CD14-positive monocyte (primary cell): ENCODE measurements at regions not wholly inside any gene's neighbourhood (a gene's known extent, or its start where the extent isn't known, plus 50 kb on each side); places are given as distances from the start of the nearest gene placed in this dataset.

Source experiments
- DNase-seq, 3 donors: peaks; one replicate each; pipeline ENCODE4 v3.0.0-alpha.2; 2011 to 2022
- H2AFZ ChIP-seq: 2 replicates; pipeline ENCODE4 v1.6.0; 2012; ENCODE audit warnings: mild to moderate bottlenecking, low read depth, low read length, inconsistent platforms; ENCODE audit not compliant: insufficient read depth, poor library complexity, severe bottlenecking
- H3K27ac ChIP-seq, 2 donors: 1 replicate in 1 of 2; 2 replicates in 1 of 2; pipeline ENCODE4 v1.5.1; 2012 to 2013; ENCODE audit warnings: low read length in 2 of 2, control low read depth in 1 of 2, inconsistent platforms in 1 of 2, low read depth in 1 of 2, mild to moderate bottlenecking in 1 of 2
- H3K27me3 ChIP-seq, 2 donors: one replicate each; pipeline versions ENCODE4 v1.6.0 to v1.6.1; 2011 to 2013; ENCODE audit warnings: low read length in 2 of 2; ENCODE audit not compliant: control insufficient read depth in 2 of 2, insufficient read depth in 2 of 2
- H3K36me3 ChIP-seq, 2 donors: replicated peaks in 1 of 2; 1 replicate in 1 of 2; 2 replicates in 1 of 2; pipeline versions ENCODE4 v1.5.1 to v1.6.1; 2012 to 2013; ENCODE audit warnings: low read length in 2 of 2, control low read depth in 1 of 2, inconsistent platforms in 1 of 2, mild to moderate bottlenecking in 1 of 2; ENCODE audit not compliant: insufficient read depth in 2 of 2, control insufficient read depth in 1 of 2
- H3K4me1 ChIP-seq, 2 donors: 1 replicate in 1 of 2; 2 replicates in 1 of 2; pipeline versions ENCODE4 v1.5.1 to v1.6.1; 2012 to 2013; ENCODE audit warnings: low read length in 2 of 2, control low read depth in 1 of 2, inconsistent platforms in 1 of 2, mild to moderate bottlenecking in 1 of 2, moderate library complexity in 1 of 2; ENCODE audit not compliant: insufficient read depth in 2 of 2, control insufficient read depth in 1 of 2
- H3K4me2 ChIP-seq: replicated peaks from 2 replicates; pipeline ENCODE3; 2012; ENCODE audit warnings: low read length, moderate library complexity, mild to moderate bottlenecking; ENCODE audit not compliant: poor library complexity, severe bottlenecking; ENCODE audit errors: extremely low read depth
- H3K4me3 ChIP-seq, 3 experiments: fragments of 200-600 bp in 1 of 3; sonication (generic) in 1 of 3; replicated peaks in 1 of 3; 1 replicate in 2 of 3; 2 replicates in 1 of 3; pipeline ENCODE4 v1.5.1; 2011 to 2013; ENCODE audit warnings: low read length in 3 of 3, mild to moderate bottlenecking in 3 of 3, control low read depth in 2 of 3, low read depth in 2 of 3, inconsistent platforms in 1 of 3, moderate library complexity in 1 of 3
- H3K79me2 ChIP-seq: 2 replicates; pipeline ENCODE4 v1.6.0; 2012; ENCODE audit warnings: mild to moderate bottlenecking, control low read depth, inconsistent platforms, low read length, moderate library complexity; ENCODE audit not compliant: insufficient read depth
- H3K9ac ChIP-seq: 2 replicates; pipeline ENCODE4 v1.6.0; 2017; ENCODE audit warnings: low read length, mild to moderate bottlenecking; ENCODE audit not compliant: insufficient read depth, poor library complexity, severe bottlenecking
- H3K9me3 ChIP-seq, 2 donors: replicated peaks in 1 of 2; 1 replicate in 1 of 2; 2 replicates in 1 of 2; pipeline versions ENCODE4 v1.5.1 to v1.6.1; 2012 to 2013; ENCODE audit warnings: low read length in 2 of 2, control low read depth in 1 of 2; ENCODE audit not compliant: control insufficient read depth in 1 of 2, insufficient read depth in 1 of 2
- H4K20me1 ChIP-seq: 2 replicates; pipeline ENCODE4 v1.6.0; 2012; ENCODE audit warnings: mild to moderate bottlenecking, low read length, control low read depth, moderate library complexity; ENCODE audit not compliant: insufficient read depth
- H3K27ac Mint-ChIP-seq, 7 donors: one replicate each; pipeline ENCODE4 v1.8.0; 2020; ENCODE audit warnings: mild to moderate bottlenecking in 7 of 7, mixed read lengths in 7 of 7, moderate library complexity in 6 of 7, inconsistent platforms in 2 of 7
- H3K27me3 Mint-ChIP-seq, 3 donors: one replicate each; pipeline ENCODE4 v1.8.0; 2021 to 2022; ENCODE audit warnings: low read depth in 3 of 3, mild to moderate bottlenecking in 3 of 3, mixed read lengths in 3 of 3, moderate library complexity in 3 of 3, inconsistent platforms in 1 of 3
- H3K36me3 Mint-ChIP-seq, 2 donors: one replicate each; pipeline ENCODE4 v1.8.0; 2020; ENCODE audit warnings: mixed read lengths in 2 of 2, inconsistent platforms in 1 of 2, mild to moderate bottlenecking in 1 of 2
- H3K4me1 Mint-ChIP-seq: one replicate; pipeline ENCODE4 v1.8.0; 2020; ENCODE audit warnings: mild to moderate bottlenecking, mixed read lengths
- H3K4me3 Mint-ChIP-seq, 2 donors: one replicate each; pipeline ENCODE4 v1.8.0; 2020; ENCODE audit warnings: mild to moderate bottlenecking in 2 of 2, mixed read lengths in 2 of 2, moderate library complexity in 1 of 2
- H3K9me3 Mint-ChIP-seq, 7 donors: one replicate each; pipeline ENCODE4 v1.8.0; 2020 to 2022; ENCODE audit warnings: mixed read lengths in 7 of 7, mild to moderate bottlenecking in 6 of 7, moderate library complexity in 6 of 7, inconsistent platforms in 2 of 7
- WGBS: methylation state at CpG from one replicate; pipeline ENCODE4 v1.1.5; 2013; ENCODE audit warnings: missing lambda C conversion rate; ENCODE audit not compliant: insufficient coverage; 5-methylcytosine and 5-hydroxymethylcytosine counted together
- intact Hi-C, 2 donors: fragments of 100-400 bp; cut with micrococcal nuclease; formaldehyde crosslinking; loops; one replicate each; pipeline versions ENCODE4 v1.15.0 to v1.15.1; 2023
- TF ChIP-seq, protein P1 (sequence below): fragments of 200-600 bp; IDR thresholded peaks from one replicate; pipeline ENCODE4 v1.8.0; 2022; ENCODE audit warnings: antibody characterized with exemption, mild to moderate bottlenecking

DNA sequence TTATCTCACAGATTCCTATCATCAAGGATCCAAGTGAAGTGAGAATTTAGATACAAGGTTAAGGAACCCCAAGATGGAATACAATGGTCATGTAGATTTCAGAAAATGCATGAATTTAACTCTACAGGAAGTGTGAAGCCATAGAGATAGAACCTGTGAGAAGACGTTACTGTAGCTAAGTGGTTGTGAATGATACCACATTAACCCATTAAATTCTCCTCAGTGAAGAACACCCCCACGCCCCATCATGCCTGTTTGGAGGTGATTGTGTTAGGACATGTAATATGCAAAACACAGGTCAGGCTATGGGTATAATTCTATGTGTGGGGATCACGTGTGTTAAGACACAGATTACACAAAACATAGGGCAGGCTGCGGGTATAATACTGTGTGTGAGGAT lies 1166.7 kb downstream of the EFNB2 start:
- H3K27me3 Mint-ChIP-seq, result peaks cover 0 to 1% (median 0%) of the 10 kb centered on the region in 3 donors
- no peak for DNase-seq
- intact Hi-C loops, result no loop called here
- Histone ChIP-seq H3K4me2 (no peak overlapping the region), H3K27me3 (no peaks in the 10 kb centered on the region), H3K36me3 (no peaks in the 10 kb centered on the region), H3K27ac (no peak overlapping the region), H3K4me3 (no peak overlapping the region), H3K9me3 (peaks cover 0 to 3% of the 10 kb centered on the region in 2 donors), H2AFZ (no peak overlapping the region), H3K79me2 (no peaks in the 10 kb centered on the region), H4K20me1 (no peaks in the 10 kb centered on the region), H3K9ac (no peak overlapping the region), H3K4me1 (no peaks in the 10 kb centered on the region)
- peaks cover 3% of the 10 kb centered on the region for H3K4me1 Mint-ChIP-seq
- peaks cover 0 to 4% (median 0%) of the 10 kb centered on the region in 7 donors for H3K9me3 Mint-ChIP-seq
- no peak overlapping the region for H3K4me3 Mint-ChIP-seq
- WGBS, result 93% methylated on average over 2 of the region's 4 CpGs
- no peak overlapping the region for H3K27ac Mint-ChIP-seq
- H3K36me3 Mint-ChIP-seq, result no peaks in the 10 kb centered on the region
- TF ChIP-seq, protein P1, sequence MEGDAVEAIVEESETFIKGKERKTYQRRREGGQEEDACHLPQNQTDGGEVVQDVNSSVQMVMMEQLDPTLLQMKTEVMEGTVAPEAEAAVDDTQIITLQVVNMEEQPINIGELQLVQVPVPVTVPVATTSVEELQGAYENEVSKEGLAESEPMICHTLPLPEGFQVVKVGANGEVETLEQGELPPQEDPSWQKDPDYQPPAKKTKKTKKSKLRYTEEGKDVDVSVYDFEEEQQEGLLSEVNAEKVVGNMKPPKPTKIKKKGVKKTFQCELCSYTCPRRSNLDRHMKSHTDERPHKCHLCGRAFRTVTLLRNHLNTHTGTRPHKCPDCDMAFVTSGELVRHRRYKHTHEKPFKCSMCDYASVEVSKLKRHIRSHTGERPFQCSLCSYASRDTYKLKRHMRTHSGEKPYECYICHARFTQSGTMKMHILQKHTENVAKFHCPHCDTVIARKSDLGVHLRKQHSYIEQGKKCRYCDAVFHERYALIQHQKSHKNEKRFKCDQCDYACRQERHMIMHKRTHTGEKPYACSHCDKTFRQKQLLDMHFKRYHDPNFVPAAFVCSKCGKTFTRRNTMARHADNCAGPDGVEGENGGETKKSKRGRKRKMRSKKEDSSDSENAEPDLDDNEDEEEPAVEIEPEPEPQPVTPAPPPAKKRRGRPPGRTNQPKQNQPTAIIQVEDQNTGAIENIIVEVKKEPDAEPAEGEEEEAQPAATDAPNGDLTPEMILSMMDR, result no peak

DNA sequence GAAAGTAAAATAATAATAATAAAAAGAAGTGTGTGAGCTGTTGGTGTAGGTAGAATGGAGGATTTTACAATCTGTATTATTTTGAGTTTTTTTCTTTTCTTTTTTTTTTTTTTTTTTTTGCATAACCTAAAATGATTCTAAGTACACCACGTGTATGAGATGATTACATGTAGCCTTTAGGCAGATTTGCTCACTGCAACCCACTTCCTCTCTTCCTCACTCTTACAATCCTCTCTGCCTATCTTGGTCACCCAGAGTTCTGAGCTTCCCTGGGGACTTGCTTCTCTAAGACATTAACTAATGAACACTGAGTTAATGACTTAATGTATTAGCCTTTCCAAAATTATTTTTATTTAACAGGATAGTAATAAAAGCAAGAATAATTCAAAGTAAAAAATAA lies 1169.6 kb downstream of the EFNB2 start:
- no peaks in the 10 kb centered on the region for H4K20me1 ChIP-seq
- no peaks in the 10 kb centered on the region for H3K27me3 Mint-ChIP-seq
- no peaks in the 10 kb centered on the region for H3K36me3 Mint-ChIP-seq
- no peak overlapping the region for H3K9ac ChIP-seq
- H3K9me3 ChIP-seq, result peaks cover 0 to 3% of the 10 kb centered on the region in 2 donors
- H3K27me3 ChIP-seq, result no peaks in the 10 kb centered on the region
- no CpG with 5 or more reads among the region's 1 CpG for WGBS
- no peak for DNase-seq
- no peaks in the 10 kb centered on the region for H3K36me3 ChIP-seq
- H3K4me2 ChIP-seq, result no peak overlapping the region
- no peak overlapping the region for H3K4me3 Mint-ChIP-seq
- H3K4me1 Mint-ChIP-seq, result peaks cover 4% of the 10 kb centered on the region
- no peaks in the 10 kb centered on the region for H3K79me2 ChIP-seq
- H3K27ac Mint-ChIP-seq, result no peak overlapping the region
- no peak overlapping the region for H3K27ac ChIP-seq
- TF ChIP-seq, protein P1, result no peak
- intact Hi-C loops, result no loop called here
- H2AFZ ChIP-seq, result no peak overlapping the region
- H3K9me3 Mint-ChIP-seq, result no peaks in the 10 kb centered on the region
- H3K4me3 ChIP-seq, result no peak overlapping the region
- no peaks in the 10 kb centered on the region for H3K4me1 ChIP-seq
